GM12891 (cell line): ENCODE measurements at regions not wholly inside any gene's neighbourhood (a gene's known extent, or its start where the extent isn't known, plus 50 kb on each side); places are given as distances from the start of the nearest gene placed in this dataset.
A peak's percentile ranks its signal among the peaks of the same experiment; 100 is the strongest.

ENCODE experiments used
- DNase-seq: peaks from one replicate; pipeline ENCODE4 v3.0.0; 2011; ENCODE audit warnings: low spot score; ENCODE audit not compliant: insufficient read length
- FAIRE-seq: peaks from 2 replicates; lab custom pipeline; 2011; peaks lifted over from hg19 to GRCh38; lab: Jason Lieb, UNC
- PAX5 ChIP-seq: IDR thresholded peaks from 2 replicates; pipeline ENCODE4 v1.6.1; 2011; ENCODE audit warnings: low read length, moderate library complexity, mild to moderate bottlenecking; ENCODE audit not compliant: insufficient read depth, severe bottlenecking
- POLR2A ChIP-seq: IDR thresholded peaks from 2 replicates; pipeline ENCODE4 v1.6.1; 2011; ENCODE audit warnings: low read depth, low read length, control low read depth
- POLR2AphosphoS5 ChIP-seq: IDR thresholded peaks from 2 replicates; pipeline ENCODE4 v1.6.1; 2011; ENCODE audit warnings: low read depth, low read length, control low read depth
- POU2F2 ChIP-seq: IDR thresholded peaks from 2 replicates; pipeline ENCODE4 v1.6.1; 2011; ENCODE audit warnings: low read depth, mild to moderate bottlenecking, control low read depth, low read length, moderate library complexity
- SPI1 ChIP-seq: IDR thresholded peaks from 2 replicates; pipeline ENCODE4 v1.6.1; 2011; ENCODE audit warnings: low read depth, low read length, control low read depth
- TAF1 ChIP-seq: IDR thresholded peaks from 2 replicates; pipeline ENCODE4 v1.6.1; 2011; ENCODE audit warnings: low read depth, low read length, control low read depth

GRCh38 chr13:109587689-109588088 is 198.7 kb downstream of the IRS2 start:
- no peak for FAIRE-seq
- no peak for DNase-seq
- TF ChIP-seq SPI1 (no peak), PAX5 (no peak), POU2F2 (no peak), POLR2AphosphoS5 (no peak), TAF1 (no peak), POLR2A (no peak)

- no peak for DNase-seq
- TF ChIP-seq POLR2A (no peak), SPI1 (no peak), TAF1 (no peak), POU2F2 (no peak), POLR2AphosphoS5 (no peak), PAX5 (no peak)
- no peak for FAIRE-seq
These were observed 199.7 kb downstream of the IRS2 start for GRCh38 chr13:109586509-109587346.

- TF ChIP-seq POLR2AphosphoS5 (no peak), PAX5 (no peak)
- DNase-seq: no peak
- FAIRE-seq: no peak
These were observed 201.5 kb downstream of the IRS2 start for GRCh38 chr13:109584844-109585361.

GRCh38 chr13:109577191-109577700 is 209.1 kb downstream of the IRS2 start:
- no peak for DNase-seq
- FAIRE-seq: no peak
- TF ChIP-seq POU2F2 (no peak), POLR2AphosphoS5 (no peak), POLR2A (no peak), PAX5 (no peak), TAF1 (no peak), SPI1 (no peak)

- no peak for TF ChIP-seq TAF1
- TF ChIP-seq SPI1: no peak
- TF ChIP-seq POLR2AphosphoS5: no peak
- no peak for TF ChIP-seq POU2F2
- TF ChIP-seq POLR2A: no peak
- TF ChIP-seq PAX5: no peak
- FAIRE-seq (no peak), DNase-seq (no peak)
These were observed 210.0 kb downstream of the IRS2 start for GRCh38 chr13:109576331-109576813.

GRCh38 chr13:109575821-109576220 is 210.6 kb downstream of the IRS2 start:
- no peak for DNase-seq
- FAIRE-seq: no peak

GRCh38 chr13:109572389-109572788 is 214.0 kb downstream of the IRS2 start:
- TF ChIP-seq POLR2AphosphoS5 (no peak), TAF1 (no peak), PAX5 (no peak), SPI1 (no peak), POU2F2 (no peak), POLR2A (no peak)
- FAIRE-seq (no peak), DNase-seq (no peak)

More at GRCh38 chr13:109575821-109576220, 210.6 kb downstream of the IRS2 start:
- TF ChIP-seq TAF1 (no peak), POLR2A (no peak), SPI1 (no peak), POLR2AphosphoS5 (no peak)

GRCh38 chr13:109569958-109570711 is 216.2 kb downstream of the IRS2 start:
- DNase-seq: peak; percentile 5
- TF ChIP-seq POU2F2 (no peak), POLR2AphosphoS5 (no peak), SPI1 (no peak), TAF1 (no peak), PAX5 (no peak), POLR2A (no peak)
- FAIRE-seq: no peak

GRCh38 chr13:109568339-109568818 is 218.0 kb downstream of the IRS2 start:
- TF ChIP-seq PAX5: no peak
- TF ChIP-seq POLR2A: no peak
- no peak for TF ChIP-seq POLR2AphosphoS5
- TF ChIP-seq SPI1: no peak
- TF ChIP-seq TAF1: no peak
- no peak for TF ChIP-seq POU2F2
- FAIRE-seq (no peak), DNase-seq (no peak)
